ENCODE measurements at regions not wholly inside any gene's neighbourhood (a gene's known extent, or its start where the extent isn't known, plus 50 kb on each side); places are given as distances from the start of the nearest gene placed in this dataset.

DNA sequence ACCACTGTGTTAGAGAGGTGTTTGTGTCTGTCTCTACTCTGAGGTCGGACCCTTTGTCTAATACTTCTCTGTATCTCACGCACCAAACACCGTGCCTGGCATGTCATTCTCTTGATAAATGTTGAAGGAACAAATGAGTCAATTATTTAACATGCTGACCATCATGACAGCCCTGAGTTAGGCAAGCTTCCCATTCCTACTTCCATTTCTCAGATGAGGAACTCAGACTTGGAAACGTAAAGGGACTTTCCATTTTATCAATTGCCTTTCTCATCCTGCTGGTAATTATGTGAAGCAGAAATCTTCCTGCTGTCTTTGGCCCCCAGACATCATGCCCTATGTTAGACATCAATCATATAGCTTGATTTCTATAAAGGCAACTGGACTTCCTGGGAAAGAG, 227.0 kb upstream of the ECI2 start:
- Histone ChIP-seq H3K9me3 (ENCODE audit: low read length) (no peaks in the 10 kb centered on the region), H2AFZ (ENCODE audit: low read length) (no peak overlapping the region), H3K36me3 (ENCODE audit: insufficient read depth, low read length) (no peaks in the 10 kb centered on the region), H3K9me2 (ENCODE audit: low read depth, low read length) (no peaks in the 10 kb centered on the region), H3K79me2 (ENCODE audit: insufficient read depth, low read length) (no peaks in the 10 kb centered on the region), H3K9ac (ENCODE audit: low read length) (no peak overlapping the region), H4K20me1 (ENCODE audit: insufficient read depth, low read length) (no peaks in the 10 kb centered on the region), H3K27ac (ENCODE audit: low read depth, low read length, poor library complexity, severe bottlenecking) (no peak overlapping the region), H3K27me3 (ENCODE audit: insufficient read depth, low read length) (no peaks in the 10 kb centered on the region), H3K4me2 (ENCODE audit: low read length) (no peak overlapping the region), H3F3A (ENCODE audit: insufficient read depth, low read length) (no peaks in the 10 kb centered on the region), H3K4me3 (ENCODE audit: low read depth, low read length, poor library complexity, severe bottlenecking) (no peak overlapping the region), H3K4me1 (ENCODE audit: insufficient read depth, low read length, severe bottlenecking) (no peaks in the 10 kb centered on the region)
- no peak for TF ChIP-seq EZH2 (IDR thresholded peaks at IDR 0.05; ENCODE audit: borderline replicate concordance, low read length)
- TF ChIP-seq, protein P1, sequence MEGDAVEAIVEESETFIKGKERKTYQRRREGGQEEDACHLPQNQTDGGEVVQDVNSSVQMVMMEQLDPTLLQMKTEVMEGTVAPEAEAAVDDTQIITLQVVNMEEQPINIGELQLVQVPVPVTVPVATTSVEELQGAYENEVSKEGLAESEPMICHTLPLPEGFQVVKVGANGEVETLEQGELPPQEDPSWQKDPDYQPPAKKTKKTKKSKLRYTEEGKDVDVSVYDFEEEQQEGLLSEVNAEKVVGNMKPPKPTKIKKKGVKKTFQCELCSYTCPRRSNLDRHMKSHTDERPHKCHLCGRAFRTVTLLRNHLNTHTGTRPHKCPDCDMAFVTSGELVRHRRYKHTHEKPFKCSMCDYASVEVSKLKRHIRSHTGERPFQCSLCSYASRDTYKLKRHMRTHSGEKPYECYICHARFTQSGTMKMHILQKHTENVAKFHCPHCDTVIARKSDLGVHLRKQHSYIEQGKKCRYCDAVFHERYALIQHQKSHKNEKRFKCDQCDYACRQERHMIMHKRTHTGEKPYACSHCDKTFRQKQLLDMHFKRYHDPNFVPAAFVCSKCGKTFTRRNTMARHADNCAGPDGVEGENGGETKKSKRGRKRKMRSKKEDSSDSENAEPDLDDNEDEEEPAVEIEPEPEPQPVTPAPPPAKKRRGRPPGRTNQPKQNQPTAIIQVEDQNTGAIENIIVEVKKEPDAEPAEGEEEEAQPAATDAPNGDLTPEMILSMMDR (IDR thresholded peaks at IDR 0.05; ENCODE audit: low read length) = no peak

DNA sequence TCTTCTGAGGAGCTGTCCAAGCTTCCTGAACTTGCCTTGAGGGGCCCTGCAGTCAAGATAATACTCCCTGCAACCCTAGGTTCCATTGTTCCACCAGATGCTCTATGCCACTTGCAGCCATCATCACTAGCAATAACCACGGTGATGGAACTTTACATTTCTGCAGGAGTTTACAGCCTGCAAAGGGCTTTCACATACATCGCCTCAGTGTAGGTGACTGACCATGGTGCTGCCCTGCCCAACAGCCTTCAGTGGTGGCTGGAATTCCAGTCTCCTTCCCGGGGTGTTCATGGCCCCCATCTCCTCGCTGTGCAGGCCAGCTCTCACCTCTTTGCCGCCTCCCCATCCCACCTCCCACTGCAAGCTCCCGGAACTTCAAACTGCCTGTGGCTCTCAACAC, 225.5 kb upstream of the ECI2 start:
- H3K9ac ChIP-seq (ENCODE audit: low read length) = no peak overlapping the region
- H3K9me3 ChIP-seq (ENCODE audit: low read length) = no peaks in the 10 kb centered on the region
- no peaks in the 10 kb centered on the region for H3K27me3 ChIP-seq (ENCODE audit: insufficient read depth, low read length)
- no peak overlapping the region for H2AFZ ChIP-seq (ENCODE audit: low read length)
- TF ChIP-seq EZH2 (IDR thresholded peaks at IDR 0.05; ENCODE audit: borderline replicate concordance, low read length) = no peak
- TF ChIP-seq, protein P1 (IDR thresholded peaks at IDR 0.05; ENCODE audit: low read length) = no peak
- H3K4me2 ChIP-seq (ENCODE audit: low read length) = no peak overlapping the region
- H3F3A ChIP-seq (ENCODE audit: insufficient read depth, low read length) = no peaks in the 10 kb centered on the region
- H3K79me2 ChIP-seq (ENCODE audit: insufficient read depth, low read length) = no peaks in the 10 kb centered on the region
- H3K9me2 ChIP-seq (ENCODE audit: low read depth, low read length) = no peaks in the 10 kb centered on the region
- H3K4me1 ChIP-seq (ENCODE audit: insufficient read depth, low read length, severe bottlenecking) = no peaks in the 10 kb centered on the region
- H3K4me3 ChIP-seq (ENCODE audit: low read depth, low read length, poor library complexity, severe bottlenecking) = no peak overlapping the region
- no peak overlapping the region for H3K27ac ChIP-seq (ENCODE audit: low read depth, low read length, poor library complexity, severe bottlenecking)
- H3K36me3 ChIP-seq (ENCODE audit: insufficient read depth, low read length) = no peaks in the 10 kb centered on the region
- H4K20me1 ChIP-seq (ENCODE audit: insufficient read depth, low read length) = no peaks in the 10 kb centered on the region

DNA sequence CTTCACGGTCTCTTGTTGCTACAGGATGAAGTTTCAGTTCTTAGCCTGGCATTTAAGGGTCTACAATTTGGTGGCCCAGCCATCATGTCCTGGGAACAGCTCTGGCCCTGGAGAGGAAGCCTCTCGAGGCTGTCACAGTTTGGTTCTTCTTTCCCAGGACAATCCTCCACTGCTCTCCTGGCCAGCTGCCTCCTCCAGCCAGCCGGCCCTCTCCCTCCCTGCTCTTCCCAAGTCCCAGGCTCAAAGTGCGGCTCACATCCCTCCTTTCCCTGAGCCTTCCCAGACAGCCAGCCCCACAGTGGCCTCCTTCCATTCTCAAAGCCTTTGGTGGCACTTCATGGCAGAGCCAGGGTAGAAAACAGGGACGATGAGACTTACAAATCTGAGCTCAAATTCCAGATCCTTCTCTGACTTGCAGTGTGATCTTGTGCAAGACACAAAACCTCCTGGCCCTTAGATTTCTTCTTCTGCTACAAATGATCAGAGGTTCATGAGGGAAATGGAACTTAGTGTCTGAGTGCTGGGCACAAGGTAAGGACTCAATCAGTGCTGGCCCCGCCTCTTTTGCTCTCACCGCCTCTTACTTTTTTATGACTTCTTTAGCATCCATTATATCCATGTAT, 223.8 kb upstream of the ECI2 start:
- Histone ChIP-seq H3F3A (ENCODE audit: insufficient read depth, low read length) (no peaks in the 10 kb centered on the region), H3K4me2 (ENCODE audit: low read length) (no peak overlapping the region), H3K9me2 (ENCODE audit: low read depth, low read length) (no peaks in the 10 kb centered on the region), H3K4me3 (ENCODE audit: low read depth, low read length, poor library complexity, severe bottlenecking) (no peak overlapping the region), H3K27me3 (ENCODE audit: insufficient read depth, low read length) (no peaks in the 10 kb centered on the region), H3K36me3 (ENCODE audit: insufficient read depth, low read length) (no peaks in the 10 kb centered on the region), H3K79me2 (ENCODE audit: insufficient read depth, low read length) (no peaks in the 10 kb centered on the region), H3K4me1 (ENCODE audit: insufficient read depth, low read length, severe bottlenecking) (no peaks in the 10 kb centered on the region), H3K27ac (ENCODE audit: low read depth, low read length, poor library complexity, severe bottlenecking) (no peak overlapping the region), H2AFZ (ENCODE audit: low read length) (no peak overlapping the region), H4K20me1 (ENCODE audit: insufficient read depth, low read length) (no peaks in the 10 kb centered on the region), H3K9me3 (ENCODE audit: low read length) (no peaks in the 10 kb centered on the region), H3K9ac (ENCODE audit: low read length) (no peak overlapping the region)
- TF ChIP-seq, protein P1 (IDR thresholded peaks at IDR 0.05; ENCODE audit: low read length) = no peak
- no peak for TF ChIP-seq EZH2 (IDR thresholded peaks at IDR 0.05; ENCODE audit: borderline replicate concordance, low read length)

All from OCI-LY1 (cell line).